ENCODE measurements at regions not wholly inside any gene's neighbourhood (a gene's known extent, or its start where the extent isn't known, plus 50 kb on each side); places are given as distances from the start of the nearest gene placed in this dataset.

- intact Hi-C loops (cut with micrococcal nuclease; ENCODE audit: unreplicated experiment) (no loop called here), in situ Hi-C loops (cut with MboI) (no loop called here)
- FAIRE-seq, result no peak
- Histone ChIP-seq H3K36me3 (ENCODE audit: control insufficient read depth in 2 of 2, insufficient read depth in 2 of 2, low read length in 1 of 2) (no peaks in the 10 kb centered on the region), H3K27me3 (replicated peaks in 1 of 2; ENCODE audit: control insufficient read depth in 2 of 2, insufficient read depth in 2 of 2, low read length in 1 of 2) (no peaks in the 10 kb centered on the region), H3K27ac (ENCODE audit: control insufficient read depth, insufficient read depth) (no peak overlapping the region), H3K9me3 (replicated peaks; ENCODE audit: control insufficient read depth, insufficient read depth, low read length) (no peaks in the 10 kb centered on the region), H2AFZ (ENCODE audit: control insufficient read depth, low read depth, low read length) (no peak overlapping the region), H3K4me3 (no peak overlapping the region), H4K20me1 (ENCODE audit: control insufficient read depth, insufficient read depth) (no peaks in the 10 kb centered on the region), H3K4me2 (ENCODE audit: control insufficient read depth, insufficient read depth) (no peak overlapping the region), H3K9ac (ENCODE audit: control insufficient read depth, insufficient read depth, low read length) (no peak overlapping the region), H3K4me1 (ENCODE audit: control insufficient read depth, insufficient read depth, low read length) (no peaks in the 10 kb centered on the region), H3K79me2 (ENCODE audit: control insufficient read depth, insufficient read depth, low read length) (no peaks in the 10 kb centered on the region)
- POLR2A ChIA-PET, result no interaction called here
- no peak for DNase-seq (ENCODE audit: low read depth, low spot score)
- SMC1A ChIA-PET (ENCODE audit: uncharacterized antibody, unreplicated experiment), result no interaction called here
- CTCF ChIA-PET, result no interaction called here
- 83% methylated on average over 4 of the region's 4 CpGs for WGBS (ENCODE audit: insufficient coverage, insufficient replicate concordance, low lambda C conversion rate, missing lambda C conversion rate)
- no TSS peak for BruUV-seq (replicated peaks)
- RAD21 ChIA-PET (ENCODE audit: unreplicated experiment), result no interaction called here
- TF ChIP-seq ESRRA (IDR thresholded peaks at IDR 0.05; ENCODE audit: low read length), result no peak
- TF ChIP-seq IRF4 (IDR thresholded peaks at IDR 0.05; ENCODE audit: low read depth, low read length), result no peak
- no peak for TF ChIP-seq BCL3 (IDR thresholded peaks at IDR 0.05; ENCODE audit: borderline replicate concordance, insufficient read depth, low read depth, low read length, poor library complexity, severe bottlenecking)
- TF ChIP-seq NFIC (IDR thresholded peaks at IDR 0.05; ENCODE audit: low read depth, low read length), result no peak
- no peak for TF ChIP-seq BRCA1 (IDR thresholded peaks at IDR 0.05; ENCODE audit: low read depth, low read length)
- TF ChIP-seq TARDBP (IDR thresholded peaks at IDR 0.05; ENCODE audit: borderline replicate concordance), result no peak
- TF ChIP-seq FOS (IDR thresholded peaks at IDR 0.05; ENCODE audit: borderline replicate concordance, extremely low read depth, insufficient read length), result no peak
- no peak for TF ChIP-seq RAD21 (IDR thresholded peaks at IDR 0.05; ENCODE audit: insufficient read depth, low read depth, low read length)
- no peak for TF ChIP-seq STAT1 (conservative IDR thresholded peaks at IDR 0.05)
- ATAC-seq, result no peak
Observed at GRCh38 chr12:127565241-127565640, 701.7 kb upstream of the TMEM132C start.
